ENCODE measurements at regions not wholly inside any gene's neighbourhood (a gene's known extent, or its start where the extent isn't known, plus 50 kb on each side); places are given as distances from the start of the nearest gene placed in this dataset.

DNA sequence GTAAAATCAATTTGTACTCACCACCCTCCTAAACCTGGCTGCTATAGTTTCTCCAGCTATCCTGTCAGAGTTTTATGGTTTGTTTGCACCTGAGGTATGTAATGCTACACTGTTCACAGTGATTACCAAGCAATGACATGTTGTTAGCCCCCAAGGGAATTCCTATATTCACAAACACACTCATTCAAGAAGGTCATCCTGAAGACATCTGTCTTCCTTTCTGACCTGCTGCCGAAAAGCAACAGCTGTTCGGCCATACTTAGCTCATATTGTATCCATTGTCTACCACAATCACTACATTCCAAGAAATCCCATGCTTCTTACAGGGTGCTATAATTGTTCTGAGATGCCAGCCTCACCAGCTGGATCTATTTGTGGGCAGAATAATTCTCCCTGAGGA lies 160.1 kb upstream of the GYPA start:
- no peak for DNase-seq (ENCODE audit: low read depth in 4 of 4, low spot score in 3 of 4)

GRCh38 chr4:144302704-144303536 lies 162.4 kb upstream of the GYPA start:
- no peak for DNase-seq (ENCODE audit: low read depth in 4 of 4, low spot score in 3 of 4)

DNA sequence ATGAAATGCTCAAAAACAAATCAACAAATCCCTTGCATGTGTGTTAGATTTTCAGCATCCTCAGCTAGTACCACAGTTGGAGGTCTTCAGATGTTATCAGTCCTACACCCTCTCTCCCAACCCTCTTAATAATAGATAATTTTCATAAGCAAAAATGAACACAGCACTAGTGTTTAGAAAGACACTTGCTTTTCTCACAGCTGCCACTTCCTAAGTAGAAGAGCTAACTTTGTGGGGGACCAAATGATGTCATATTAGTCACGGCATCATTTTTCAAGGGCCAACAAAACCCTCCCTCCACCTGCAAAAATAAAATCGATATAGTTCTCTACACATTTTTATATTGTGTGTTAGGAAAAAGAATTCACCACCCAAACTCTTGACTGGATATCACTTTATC lies 163.5 kb upstream of the GYPA start:
- no peak for DNase-seq (ENCODE audit: low read depth in 4 of 4, low spot score in 3 of 4)

GRCh38 chr4:144310535-144310934 lies 170.0 kb upstream of the GYPA start:
- DNase-seq (ENCODE audit: low read depth in 4 of 4, low spot score in 3 of 4), result no peak

DNA sequence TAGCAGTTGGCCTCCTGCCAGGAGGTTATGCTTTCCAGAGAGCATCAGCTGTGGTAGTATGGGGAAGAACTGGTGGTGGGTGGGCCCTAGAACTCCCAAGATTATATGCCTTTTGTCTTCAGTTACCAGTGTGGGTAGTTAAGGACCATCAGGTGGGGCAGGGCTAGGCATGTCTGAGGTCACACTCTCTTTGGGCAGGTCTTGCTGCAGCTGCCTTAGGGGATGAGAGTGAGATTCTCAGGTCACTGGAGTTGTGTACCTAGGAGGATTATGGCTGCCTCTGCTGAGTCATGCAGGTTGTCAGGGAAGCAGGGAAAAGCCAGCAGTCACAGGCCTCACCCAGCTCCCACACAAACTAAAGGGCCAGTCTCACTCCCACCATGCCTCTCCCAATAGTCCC lies 172.9 kb upstream of the GYPA start:
- DNase-seq (ENCODE audit: low read depth in 4 of 4, low spot score in 3 of 4), result no peak

- no peak for DNase-seq (ENCODE audit: low read depth in 4 of 4, low spot score in 3 of 4)
These were observed 176.4 kb upstream of the GYPA start for GRCh38 chr4:144316869-144317268.

- DNase-seq (ENCODE audit: low read depth in 4 of 4, low spot score in 3 of 4), result no peak
These were observed 178.3 kb upstream of the GYPA start for GRCh38 chr4:144318797-144319196.

GRCh38 chr4:144336633-144337032 lies 196.1 kb upstream of the GYPA start:
- DNase-seq (ENCODE audit: low read depth in 4 of 4, low spot score in 3 of 4), result no peak

- DNase-seq (ENCODE audit: low read depth in 4 of 4, low spot score in 3 of 4), result no peak
These were observed 197.6 kb upstream of the GYPA start for GRCh38 chr4:144338148-144338547.

DNA sequence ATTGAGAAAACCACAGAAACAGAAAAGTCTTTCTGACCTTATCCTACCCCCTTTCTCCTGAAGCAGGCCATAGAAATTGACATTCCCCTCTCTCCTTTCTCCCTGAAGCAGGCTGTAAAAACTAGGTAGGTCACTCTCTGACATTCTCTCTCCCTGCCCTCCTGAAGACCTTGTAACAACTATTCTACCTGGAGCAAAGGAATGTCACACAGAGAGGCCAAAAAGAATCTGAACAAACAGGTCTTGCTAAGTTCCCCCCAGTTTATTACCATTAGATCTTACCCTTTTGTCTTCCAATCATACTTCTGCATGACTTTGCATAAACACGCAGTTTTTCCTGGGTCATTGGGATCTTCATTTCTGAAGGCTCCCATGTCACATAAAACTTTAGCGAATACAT lies 198.3 kb upstream of the GYPA start:
- no peak for DNase-seq (ENCODE audit: low read depth in 4 of 4, low spot score in 3 of 4)

- DNase-seq (ENCODE audit: low read depth in 4 of 4, low spot score in 3 of 4), result no peak
These were observed 200.4 kb upstream of the GYPA start for GRCh38 chr4:144340931-144341330.

GRCh38 chr4:144342949-144343760 lies 202.6 kb upstream of the GYPA start:
- DNase-seq (ENCODE audit: low read depth in 4 of 4, low spot score in 3 of 4), result no peak

GRCh38 chr4:144347121-144347520 lies 206.6 kb upstream of the GYPA start:
- DNase-seq (ENCODE audit: low read depth in 4 of 4, low spot score in 3 of 4), result no peak

GRCh38 chr4:144350706-144351105 lies 210.2 kb upstream of the GYPA start:
- no peak for DNase-seq (ENCODE audit: low read depth in 4 of 4, low spot score in 3 of 4)

DNA sequence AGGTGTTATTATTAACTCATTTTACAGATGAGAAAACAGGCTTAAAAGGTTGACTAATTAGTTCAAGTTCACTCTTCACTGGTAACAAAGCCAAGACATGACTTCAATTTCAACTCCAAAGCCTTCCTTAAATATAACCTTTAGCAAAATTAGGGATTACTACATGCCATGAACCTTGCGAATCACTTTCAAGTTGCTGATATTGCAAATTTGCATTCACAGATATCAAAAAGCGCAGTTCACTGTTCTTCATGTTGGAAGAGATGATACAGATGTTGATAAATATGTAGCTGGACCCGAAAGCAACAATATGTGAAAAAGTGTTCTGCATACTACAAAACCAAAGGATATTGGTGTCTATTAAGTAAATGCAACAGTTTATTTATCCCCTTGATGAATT lies 210.8 kb upstream of the GYPA start:
- DNase-seq (ENCODE audit: low read depth in 4 of 4, low spot score in 3 of 4), result no peak

DNA sequence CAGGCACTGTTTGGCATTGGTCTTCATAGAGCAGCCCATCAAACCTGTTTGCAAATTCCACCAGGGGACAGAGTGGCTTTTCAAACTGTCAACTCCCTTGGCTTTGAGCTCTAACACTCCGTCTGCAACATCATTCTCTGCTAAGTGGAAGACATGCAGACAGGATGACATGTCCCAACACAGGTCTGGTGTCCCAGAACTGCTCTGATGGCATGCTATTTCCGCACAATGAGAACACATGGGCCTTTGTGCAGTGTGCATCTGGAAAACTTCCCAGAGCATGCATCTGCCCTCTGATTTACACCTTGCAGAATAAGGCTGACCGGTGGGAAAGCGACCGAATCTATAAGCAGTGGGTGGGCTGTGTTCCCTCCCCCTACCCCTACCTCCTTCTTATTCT lies 212.8 kb upstream of the GYPA start:
- no peak for DNase-seq (ENCODE audit: low read depth in 4 of 4, low spot score in 3 of 4)

GRCh38 chr4:144355811-144356757 lies 215.6 kb upstream of the GYPA start:
- DNase-seq (ENCODE audit: low read depth in 4 of 4, low spot score in 3 of 4), result peak; percentile 41 to 55 (median 50)

GRCh38 chr4:144356941-144357381 lies 216.4 kb upstream of the GYPA start:
- DNase-seq (ENCODE audit: low read depth in 4 of 4, low spot score in 3 of 4), result no peak

DNA sequence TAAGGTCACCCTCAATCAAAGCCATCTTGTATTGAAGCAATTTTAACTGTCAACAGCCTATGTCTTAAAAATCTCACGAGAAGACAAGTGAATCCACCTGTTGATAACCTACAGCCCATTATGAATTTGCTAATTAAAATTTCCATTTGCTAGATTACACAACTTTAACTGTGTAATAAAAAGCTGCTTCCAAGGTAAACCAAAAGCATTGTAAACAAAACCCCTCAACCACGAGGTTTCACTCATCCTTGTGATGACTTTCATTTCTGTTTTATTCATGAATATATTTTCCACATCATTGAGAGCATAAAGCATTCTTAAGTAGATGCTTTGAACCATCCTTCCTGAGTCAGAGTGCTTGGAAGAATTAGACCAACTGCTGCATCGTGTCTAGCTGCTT lies 217.5 kb upstream of the GYPA start:
- DNase-seq (ENCODE audit: low read depth in 4 of 4, low spot score in 3 of 4), result no peak

DNA sequence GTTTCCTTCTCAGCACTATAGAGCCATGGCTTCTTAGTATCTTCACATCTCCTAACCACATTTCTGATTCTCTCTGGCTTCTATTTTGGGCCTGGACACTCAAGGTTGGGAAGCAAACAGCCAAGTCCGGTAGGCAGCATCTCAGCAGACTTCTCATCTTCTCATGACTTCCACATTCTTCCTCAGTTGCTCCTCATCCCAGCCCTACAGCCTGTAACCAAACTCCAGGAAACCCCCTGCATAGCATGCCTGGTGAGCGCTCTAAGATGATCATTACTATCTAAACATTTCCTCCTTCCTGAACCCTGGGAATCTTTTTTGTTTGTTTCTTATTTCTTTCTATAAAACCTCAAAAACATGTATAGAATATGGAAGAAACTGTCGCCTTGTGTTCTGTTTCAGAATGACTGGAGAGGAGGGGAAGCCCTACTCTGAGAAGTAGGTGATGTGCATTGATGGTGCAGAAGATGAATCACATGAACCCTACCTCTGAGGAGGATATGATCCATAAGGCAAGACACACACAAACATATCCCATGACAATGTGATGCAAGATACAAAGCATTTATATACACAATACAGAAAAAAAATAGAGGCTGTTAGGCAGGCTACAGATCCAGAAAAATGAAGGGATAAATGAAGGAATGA lies 219.8 kb upstream of the GYPA start:
- no peak for DNase-seq (ENCODE audit: low read depth in 4 of 4, low spot score in 3 of 4)
